ENCODE measurements at regions not wholly inside any gene's neighbourhood (a gene's known extent, or its start where the extent isn't known, plus 50 kb on each side); places are given as distances from the start of the nearest gene placed in this dataset.

DNA sequence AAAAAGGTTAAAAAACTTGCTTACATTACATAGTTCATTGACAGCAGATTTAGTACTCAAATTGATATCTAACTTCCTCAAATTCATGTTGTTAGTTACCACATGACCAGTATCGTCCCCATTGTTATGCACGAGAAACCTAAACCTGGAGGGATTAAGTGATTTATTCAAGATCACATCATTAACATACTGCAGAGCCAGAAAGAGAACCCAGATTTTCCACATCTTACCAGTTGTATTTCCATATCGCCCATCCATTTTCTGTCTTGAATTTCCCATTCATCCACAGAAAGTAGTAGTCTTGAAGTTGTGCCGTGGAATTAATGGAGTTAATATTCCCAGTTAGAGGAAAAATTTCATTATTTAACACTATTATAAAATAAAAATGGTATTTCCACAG lies 512.0 kb downstream of the METTL4 start:
- no peak for DNase-seq

DNA sequence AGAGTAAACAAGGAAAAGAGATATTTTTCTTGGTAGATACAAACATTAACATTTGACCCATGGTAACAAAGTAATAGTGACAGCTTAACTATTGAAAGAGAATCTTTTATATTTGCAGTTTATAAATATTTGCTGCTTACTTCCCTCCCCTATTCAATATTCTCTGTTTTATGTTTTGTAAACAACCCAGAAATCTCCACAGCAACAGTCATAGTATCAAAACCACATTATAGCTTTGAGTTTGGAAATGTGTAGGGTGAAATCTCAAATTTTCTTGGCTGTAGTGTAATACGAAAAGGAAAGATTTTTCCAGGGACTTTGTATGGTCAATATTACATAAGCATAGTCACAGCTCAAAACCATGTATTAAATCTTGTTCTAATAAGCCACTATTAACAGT lies 511.2 kb downstream of the METTL4 start:
- DNase-seq = no peak

DNA sequence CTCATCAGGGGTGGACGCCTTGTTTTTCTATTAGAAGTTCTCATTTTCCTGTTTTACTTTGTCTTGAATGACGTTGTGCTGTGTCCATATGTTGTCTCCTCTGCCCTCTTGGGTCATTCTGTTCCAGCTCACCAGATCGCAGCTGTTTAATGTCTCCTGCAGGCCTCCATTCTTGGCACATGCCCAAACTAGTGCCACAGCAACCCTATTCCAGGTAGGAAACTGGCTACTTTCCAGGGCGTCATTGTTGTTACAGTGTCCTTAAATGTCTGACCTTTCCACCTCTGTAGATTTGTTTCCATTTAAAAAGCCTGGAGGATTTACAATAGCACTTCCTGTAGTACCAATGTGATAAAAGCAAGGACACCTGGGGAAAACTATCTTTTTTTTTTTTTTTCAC lies 500.7 kb downstream of the METTL4 start:
- DNase-seq = no peak

DNA sequence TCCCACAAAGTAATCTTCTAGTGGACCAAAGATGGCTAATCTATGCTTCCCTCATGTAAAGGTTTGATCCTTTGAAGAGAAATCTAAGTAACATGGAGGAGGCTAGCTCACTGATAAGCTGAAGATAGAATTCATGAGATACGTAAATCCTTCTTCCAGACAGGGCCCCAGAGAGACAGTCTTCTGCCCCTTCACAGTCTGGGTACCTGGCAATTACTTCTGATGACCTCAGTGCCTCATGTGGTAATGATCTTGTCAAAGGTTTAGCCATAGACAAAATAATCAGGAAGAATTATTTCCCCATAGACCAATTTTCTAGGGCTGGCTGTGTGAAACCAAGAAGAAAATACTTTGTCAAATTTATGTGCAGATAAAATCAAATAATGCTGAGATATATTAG lies 495.8 kb downstream of the METTL4 start:
- no peak for DNase-seq

DNA sequence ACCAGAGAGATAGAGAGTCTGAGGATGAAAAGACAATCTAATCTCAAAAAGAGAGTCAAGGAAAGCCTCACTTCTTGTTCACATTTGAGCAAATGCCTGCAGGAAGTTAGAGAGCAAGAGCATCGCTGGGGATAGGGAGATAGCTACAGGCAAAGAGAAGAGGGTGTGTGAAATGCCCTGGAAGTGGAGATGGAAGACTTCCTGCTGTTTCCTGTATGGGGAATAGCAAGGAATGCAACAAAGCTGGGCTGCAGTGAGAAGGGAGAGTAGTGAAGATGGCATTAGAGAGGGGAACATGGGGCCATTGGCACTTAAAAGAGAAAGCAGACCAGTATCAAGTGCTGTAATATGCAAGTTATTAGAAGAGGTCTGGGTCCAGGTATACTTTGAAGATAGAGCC lies 488.6 kb downstream of the METTL4 start:
- DNase-seq = no peak

DNA sequence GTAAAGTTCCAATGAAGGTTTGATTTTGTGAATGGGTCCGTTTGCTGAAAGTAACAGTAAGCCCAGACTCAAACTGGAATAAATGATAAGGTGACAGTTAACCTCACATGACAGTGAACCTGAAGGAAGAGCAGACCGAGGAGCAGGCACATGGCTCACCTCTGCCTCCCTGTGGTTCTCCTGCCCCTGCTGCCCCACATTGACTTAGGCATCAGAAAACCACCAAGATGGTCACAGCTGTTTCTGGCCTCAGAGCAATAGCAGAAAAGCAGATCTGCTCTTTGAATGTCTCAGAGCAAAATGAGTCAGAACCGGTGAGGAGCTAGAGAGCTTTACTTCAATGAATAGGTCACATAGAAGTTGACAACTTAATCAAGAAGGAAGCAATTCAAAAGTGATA lies 487.6 kb downstream of the METTL4 start:
- DNase-seq = no peak

DNA sequence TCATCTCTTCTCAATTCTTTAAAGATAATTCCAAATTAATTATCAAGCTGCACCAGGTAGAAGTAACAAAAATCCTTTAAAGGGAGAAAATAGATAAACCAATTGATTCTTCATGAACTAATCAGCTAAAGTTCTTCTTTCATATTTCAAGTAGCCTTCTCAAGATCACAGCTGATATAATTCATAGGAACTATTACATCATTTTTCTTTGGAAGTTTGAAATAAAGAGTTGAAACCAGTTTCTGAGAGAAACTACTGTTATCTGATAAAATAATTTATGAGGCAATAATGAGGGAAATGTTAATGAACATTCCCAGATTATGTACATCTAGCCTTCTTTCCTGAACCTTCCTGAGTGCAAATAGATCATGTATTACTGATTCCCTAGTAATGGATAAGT lies 484.9 kb downstream of the METTL4 start:
- no peak for DNase-seq

DNA sequence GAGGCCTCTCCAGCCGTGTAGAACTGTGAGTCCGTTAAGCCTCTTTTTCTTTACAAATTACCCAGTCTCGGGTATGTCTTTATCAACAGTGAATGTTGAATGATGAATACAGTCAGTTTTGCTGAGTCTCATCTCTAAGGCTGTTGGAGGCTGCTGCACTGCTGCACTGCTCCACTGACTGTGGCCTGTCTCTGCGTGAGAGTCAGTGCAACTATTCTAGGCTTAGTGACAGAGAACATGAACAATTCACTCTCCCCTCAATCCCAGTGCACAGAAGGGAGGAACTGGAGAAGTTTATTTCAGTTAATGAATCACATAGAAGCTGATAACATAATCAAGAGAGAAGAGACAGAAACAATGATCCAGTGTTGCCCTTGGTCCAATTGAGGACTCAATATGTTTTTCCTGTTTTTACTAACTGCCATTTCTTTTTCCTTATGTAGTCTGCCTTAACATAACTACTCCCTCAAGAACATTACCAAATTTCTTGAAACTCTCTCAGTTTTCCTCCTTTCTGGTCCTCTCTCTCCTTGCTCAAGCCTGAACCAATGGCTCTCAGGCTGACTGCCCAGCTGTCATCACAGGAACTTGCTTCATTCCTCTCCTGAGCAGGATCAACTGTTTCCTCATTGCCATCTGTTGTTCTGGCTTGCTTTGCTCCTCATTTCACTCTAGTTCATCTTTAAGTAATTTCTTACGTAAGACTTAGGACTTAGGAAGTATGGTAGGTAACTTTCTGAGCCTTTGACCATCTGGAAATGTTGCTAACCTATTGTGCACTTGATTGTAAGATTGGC lies 483.2 kb downstream of the METTL4 start:
- DNase-seq = no peak

DNA sequence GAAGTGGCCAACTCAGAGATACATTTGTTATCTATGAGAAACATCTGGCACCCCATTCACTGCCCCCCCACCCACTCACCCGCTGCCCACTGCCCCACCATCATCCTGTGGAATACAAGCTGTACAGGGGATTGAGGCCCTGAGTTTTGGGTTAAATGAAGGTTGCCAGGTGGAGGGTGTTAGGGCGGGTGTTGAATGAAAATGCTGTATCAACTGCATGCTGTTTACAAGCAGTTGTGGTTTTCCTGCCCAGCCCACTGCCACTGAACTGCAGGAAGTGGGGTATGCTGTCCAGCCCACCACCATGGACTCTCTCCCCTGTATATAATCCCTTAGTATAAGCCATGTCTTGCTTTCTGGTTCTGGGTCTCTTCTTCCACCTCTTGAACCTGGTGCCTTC lies 481.9 kb downstream of the METTL4 start:
- no peak for DNase-seq

DNA sequence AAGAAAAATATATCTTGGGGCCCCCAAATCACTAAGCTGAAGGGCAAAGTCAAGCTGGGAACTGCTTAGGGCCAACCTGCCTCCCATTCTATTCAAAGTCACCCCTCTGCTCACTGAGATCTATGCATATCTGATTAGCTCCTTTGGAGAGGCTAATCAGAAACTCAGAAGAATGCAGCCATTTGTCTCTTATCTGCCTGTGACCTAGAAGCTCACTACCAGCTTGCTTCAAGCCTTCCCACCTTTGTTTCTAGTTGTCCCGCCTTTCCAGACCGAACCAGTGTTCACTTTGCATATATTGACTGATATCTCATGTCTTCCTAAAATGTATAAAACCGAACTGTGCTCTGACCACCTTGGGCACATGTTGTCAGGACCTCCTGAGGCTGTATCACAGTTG lies 479.4 kb downstream of the METTL4 start:
- DNase-seq = no peak

DNA sequence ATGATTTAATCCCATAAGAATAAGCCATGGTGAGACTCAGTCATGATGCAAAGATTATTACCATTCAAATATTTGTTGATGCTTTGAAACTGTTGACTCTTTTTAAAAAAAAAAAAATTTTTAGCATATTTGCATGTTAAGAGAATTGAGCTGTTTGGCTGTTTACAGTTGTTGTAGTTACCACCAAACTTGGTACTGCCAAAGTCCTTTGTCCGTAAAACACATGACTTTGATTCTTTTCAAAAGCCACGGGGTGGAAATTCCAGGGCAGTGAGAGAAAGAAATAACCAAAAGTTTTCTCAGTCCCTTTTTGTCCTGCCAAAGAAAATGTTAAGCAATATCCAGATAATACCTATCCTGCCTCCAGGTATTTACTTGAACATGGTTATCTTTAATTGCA lies 474.8 kb downstream of the METTL4 start:
- no peak for DNase-seq

DNA sequence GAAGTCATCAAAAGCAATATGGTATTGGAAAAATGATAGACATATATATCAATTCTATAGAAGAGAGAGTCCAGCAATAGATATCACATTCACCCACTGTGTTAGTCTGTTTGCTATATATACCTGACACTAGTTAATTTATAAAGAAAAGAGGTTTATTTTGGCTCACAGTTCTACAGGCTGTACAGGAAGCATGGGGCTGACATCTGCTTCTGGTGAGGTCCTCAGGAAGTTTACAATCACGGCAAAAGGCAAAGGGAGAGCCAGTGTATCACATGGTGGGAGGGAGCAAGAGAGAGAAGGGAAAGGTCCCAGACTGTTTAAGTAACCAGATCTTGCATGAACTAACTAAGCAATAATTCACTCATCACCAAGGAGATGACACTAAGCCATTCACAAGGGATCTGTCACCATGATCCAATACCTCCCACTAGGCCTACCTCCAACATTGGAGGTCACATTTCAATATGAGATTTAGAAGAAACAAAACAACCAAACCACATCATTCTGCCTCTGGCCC lies 470.6 kb downstream of the METTL4 start:
- no peak for DNase-seq

DNA sequence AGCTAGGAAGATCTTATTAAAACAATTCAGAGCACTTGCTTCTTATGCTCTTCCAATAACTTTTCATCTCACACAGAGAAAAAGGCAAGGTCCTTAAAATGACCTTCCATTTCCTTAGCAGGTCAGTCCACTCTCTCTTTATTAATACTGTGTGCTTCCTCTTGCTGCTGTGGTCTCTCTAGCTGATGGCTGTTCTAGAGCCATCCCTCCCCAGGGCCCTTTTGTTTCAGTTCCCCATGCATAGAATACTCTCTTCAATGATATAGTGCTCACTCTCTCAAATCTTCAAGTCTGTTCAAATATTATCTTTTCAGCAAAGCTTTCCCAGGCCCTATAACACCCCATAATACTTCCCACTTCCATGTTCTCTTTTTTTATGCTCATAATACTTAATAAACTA lies 469.3 kb downstream of the METTL4 start:
- DNase-seq = no peak

DNA sequence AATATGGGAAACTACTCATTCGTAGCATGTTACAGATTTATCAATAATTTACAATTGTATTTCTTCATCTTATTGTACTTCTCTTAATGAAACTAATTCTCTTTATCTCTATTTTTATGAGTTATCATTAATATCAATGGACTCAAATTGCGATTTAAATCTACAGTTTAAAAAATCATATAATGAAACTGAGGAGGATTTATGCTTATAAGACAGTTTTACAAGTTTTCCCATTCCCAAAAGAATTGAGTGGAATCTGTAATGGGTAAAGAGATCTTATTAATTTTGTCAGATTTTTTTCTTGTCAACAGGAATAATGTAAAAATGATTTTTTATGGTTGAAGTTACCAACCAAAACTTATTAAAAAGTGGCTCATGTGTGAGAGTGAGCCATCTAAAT lies 468.0 kb downstream of the METTL4 start:
- DNase-seq = no peak

DNA sequence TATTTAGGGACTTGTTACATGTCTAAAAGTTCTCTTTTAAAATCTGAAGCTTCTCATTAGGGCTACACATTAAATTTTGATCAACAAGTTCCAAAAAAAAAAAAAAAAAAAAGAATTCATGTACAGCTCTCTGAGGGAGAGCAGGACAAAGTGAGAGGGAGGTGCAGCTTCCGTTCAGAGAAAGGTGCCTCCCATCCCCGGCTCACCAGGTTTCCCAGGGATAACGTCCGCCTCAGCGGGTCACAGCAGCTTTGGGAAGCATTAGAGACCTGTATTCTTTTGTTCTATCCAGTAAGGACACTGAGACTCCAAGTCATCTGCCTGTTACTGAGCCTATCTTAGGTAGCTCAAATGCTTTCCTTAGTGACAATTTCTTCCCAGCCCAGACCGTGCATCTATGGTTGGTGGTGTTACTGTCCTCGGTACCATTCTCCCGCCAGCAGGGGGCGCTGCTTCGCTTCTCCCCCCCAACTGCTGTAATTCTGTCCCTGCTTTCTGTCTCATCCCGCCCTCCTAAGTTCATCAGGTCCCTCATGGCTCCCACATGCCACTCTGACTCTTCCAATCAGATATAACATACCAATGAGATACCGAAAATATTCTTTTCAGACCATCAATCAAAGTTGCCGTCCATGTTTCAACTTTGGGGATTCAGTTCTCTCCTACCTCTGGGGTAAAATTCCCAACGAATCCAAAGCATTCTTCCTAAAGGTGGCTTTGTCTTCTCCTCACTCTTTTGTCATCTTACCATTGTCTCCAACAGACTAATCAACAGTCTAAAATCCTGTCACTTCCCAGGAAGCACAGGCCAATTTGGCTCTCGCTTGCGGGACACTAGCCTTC lies 466.5 kb downstream of the METTL4 start:
- DNase-seq = peak in 5 of 14 donors; percentile 4 to 35 (median 14)

DNA sequence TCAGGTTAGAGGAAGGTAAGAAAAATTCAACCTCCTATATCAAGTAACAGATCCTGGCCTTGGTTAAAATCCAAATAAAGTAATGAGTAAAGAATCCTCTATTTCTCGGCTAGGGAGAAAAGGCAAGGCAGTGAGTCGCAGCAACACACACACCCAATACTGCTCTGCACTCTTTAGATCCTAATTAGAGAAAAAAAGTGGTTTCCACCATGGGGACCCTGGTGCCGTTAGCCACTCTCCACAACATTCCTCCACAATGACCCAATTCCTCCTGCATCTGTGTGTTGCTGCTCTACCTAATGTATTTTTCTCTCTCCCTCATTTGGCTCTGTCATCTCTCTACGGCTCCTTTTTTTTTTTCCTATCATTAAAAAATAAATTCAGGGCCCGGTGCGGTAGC lies 462.7 kb downstream of the METTL4 start:
- no peak for DNase-seq

DNA sequence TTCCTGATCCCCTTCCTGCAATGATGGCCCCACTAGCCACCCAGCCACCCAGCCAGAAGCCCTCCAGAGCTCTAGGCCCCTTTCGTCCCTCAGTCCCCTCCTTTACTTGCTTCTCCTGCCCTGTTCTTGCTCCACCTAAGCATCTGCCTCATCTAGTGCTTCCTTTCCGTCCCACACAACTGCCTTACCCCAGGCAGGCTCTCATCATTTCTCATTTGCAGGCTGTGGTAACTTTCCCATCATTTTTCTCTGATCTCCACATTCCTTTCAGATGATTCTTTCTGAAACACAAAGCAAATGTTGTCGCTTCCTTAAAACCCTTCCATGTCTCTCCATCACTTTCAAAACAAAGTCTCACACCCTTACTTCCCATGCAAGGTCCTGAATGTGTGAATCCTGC lies 459.8 kb downstream of the METTL4 start:
- no peak for DNase-seq

DNA sequence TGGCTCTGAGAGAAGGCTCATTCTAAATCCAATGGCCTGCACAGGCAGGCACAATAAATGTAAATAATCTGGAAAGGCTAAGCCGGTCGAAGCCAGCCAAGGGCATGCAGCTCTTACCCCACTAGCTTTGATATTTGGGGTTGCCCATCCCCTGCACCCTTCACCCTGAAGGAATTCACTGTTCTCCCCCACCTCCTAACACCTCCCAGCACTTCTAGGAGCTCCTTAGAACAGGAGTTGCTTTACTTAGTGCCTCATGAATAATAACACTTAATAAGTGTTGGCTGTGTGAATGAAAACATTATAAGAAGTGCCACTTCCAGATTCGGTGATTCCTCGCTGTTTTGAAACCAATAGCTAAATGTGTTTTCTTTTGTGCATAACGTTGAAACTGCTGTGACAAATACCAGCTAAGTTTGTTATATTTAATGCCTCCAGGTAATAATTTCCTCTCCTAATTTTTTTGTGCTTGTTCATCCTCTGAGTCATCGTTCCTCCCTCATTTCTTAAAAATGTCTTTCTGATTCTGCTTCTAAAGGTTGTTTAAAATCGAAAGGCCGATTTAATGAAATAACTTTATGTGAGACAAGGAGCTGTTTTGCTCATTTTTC lies 458.8 kb downstream of the METTL4 start:
- DNase-seq = no peak

DNA sequence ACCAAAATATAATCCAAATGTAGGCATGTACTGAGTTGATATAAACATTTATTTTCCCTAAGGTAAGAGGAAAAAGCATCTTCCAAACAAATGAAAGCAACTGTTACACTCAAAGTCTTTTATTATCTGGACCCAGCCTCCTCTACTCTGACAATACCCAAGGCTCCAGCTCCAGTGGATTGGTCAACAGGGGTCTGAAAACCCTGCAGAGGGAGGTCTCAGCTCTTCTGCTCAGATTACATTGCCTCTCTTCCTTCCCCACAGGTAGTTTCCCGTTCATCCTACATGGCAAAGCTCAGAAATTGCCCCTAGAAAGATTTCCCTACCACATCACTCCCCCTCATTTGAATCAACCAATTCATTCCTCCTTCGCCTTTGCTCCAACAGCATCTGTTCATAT lies 457.0 kb downstream of the METTL4 start:
- DNase-seq = no peak

DNA sequence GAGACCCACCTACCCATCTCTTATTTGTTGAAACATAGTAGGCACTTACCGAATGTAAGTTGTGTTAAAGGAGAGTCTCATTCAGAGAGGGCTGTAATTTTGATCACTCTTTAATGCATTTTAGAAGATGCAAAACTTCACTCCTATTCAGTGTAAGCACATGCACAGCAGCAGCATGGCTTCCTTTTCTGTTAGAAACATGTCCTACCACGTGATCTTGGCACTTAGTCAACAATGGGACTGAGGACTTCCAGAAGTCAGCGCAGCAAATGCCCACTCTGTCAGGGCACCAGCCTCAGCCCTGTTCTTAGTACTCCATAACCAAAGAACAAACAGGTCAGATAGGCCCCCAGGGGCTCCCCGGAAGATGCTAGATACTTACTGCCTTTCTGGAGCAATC lies 456.5 kb downstream of the METTL4 start:
- no peak for DNase-seq

DNA sequence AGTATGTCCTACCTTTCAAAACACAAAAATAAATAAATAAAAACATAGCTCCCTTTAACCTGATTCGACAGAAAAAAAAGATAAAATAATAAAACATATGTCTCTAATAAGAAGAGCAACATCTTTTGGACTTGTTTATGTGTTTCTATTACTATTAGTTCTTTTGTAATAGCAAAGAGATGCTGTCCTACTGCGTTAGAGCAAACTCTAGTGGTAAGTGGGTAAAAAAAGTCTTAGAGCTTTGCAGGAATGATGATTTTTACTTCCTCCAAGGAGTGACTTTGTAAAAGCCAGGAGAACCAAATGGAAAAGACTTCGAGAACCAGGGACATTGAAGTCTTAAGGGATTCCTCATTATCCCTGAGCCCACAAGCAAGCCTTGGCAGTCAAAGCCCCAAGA lies 450.1 kb downstream of the METTL4 start:
- DNase-seq = no peak

DNA sequence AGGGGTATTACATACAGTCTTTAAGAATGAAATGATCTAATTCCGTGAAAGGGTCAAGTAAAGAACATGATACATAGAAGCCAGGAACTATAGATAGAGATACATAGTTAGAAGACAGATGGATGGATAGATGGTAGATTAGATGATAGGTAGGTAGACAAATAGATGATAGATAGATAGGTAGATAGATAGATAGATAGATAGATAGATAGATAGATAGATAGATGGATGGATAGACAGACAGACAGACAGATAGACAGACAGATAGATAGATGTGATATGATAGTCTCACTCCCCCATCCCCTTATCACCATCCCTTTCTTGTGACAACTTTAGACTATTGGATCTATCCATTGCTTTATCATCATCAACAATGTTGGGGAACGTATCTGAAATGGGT lies 448.2 kb downstream of the METTL4 start:
- DNase-seq = no peak

DNA sequence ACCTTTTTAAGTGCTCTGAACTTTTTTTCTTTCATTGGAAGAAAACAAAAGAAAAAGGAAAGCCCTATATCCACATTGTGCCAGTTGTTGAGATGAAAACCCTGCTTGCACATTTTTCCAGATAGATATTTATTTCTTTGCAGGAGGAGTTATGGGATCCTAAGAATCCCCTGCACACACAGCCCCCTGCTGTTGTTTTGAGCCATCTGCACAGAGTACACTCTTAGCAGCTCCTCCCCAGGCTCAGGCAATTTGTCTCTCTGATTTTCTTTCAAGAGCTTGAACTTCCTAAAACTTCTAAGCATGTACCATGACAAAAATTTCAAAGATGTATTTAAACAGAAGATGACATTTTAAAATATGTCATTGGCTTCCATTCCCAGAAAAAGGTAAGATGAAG lies 436.9 kb downstream of the METTL4 start:
- DNase-seq = no peak

Measured in C1 segment of cervical spinal cord (tissue), 14 donors.